ENCODE measurements at regions not wholly inside any gene's neighbourhood (a gene's known extent, or its start where the extent isn't known, plus 50 kb on each side); places are given as distances from the start of the nearest gene placed in this dataset.

DNA sequence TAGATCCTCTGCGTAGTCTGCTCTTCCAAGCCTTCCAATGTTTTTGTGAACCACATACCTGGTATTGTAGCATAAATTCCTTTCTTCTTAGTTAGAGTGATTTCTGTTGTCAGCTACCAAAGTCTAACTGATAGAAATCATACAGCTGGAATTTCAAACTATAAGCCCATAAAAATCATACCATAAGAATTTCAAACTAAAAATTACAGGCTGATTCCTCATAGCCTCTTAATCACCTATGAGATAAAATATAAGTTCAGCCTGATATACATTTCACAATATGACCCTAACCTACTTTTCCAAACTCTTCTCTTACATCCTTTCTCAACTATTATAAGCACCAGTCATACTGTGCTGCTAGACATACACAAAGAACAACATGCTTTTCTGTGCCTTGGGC is 64.8 kb downstream of the PTHLH start:
- no peak overlapping the region for H3K4me3 ChIP-seq
- BruUV-seq (replicated peaks): no TSS peak
- H3K27me3 ChIP-seq (replicated peaks in 1 of 2; ENCODE audit: control insufficient read depth in 2 of 2, insufficient read depth in 2 of 2, low read length in 1 of 2): no peaks in the 10 kb centered on the region
- SMC1A ChIA-PET (ENCODE audit: uncharacterized antibody, unreplicated experiment): no interaction called here
- FAIRE-seq (no peak), ATAC-seq (no peak), DNase-seq (ENCODE audit: low read depth, low spot score) (no peak)
- no peaks in the 10 kb centered on the region for H3K4me1 ChIP-seq (ENCODE audit: control insufficient read depth, insufficient read depth, low read length)
- H4K20me1 ChIP-seq (ENCODE audit: control insufficient read depth, insufficient read depth): no peaks in the 10 kb centered on the region
- no peaks in the 10 kb centered on the region for H3K36me3 ChIP-seq (ENCODE audit: control insufficient read depth in 2 of 2, insufficient read depth in 2 of 2, low read length in 1 of 2)
- no peaks in the 10 kb centered on the region; the same call in 1 of the 3 replicates for H3K9me3 ChIP-seq (replicated peaks; ENCODE audit: control insufficient read depth, insufficient read depth, low read length)
- no peak overlapping the region for H2AFZ ChIP-seq (ENCODE audit: control insufficient read depth, low read depth, low read length)
- no peaks in the 10 kb centered on the region for H3K79me2 ChIP-seq (ENCODE audit: control insufficient read depth, insufficient read depth, low read length)
- intact Hi-C loops (cut with micrococcal nuclease; ENCODE audit: unreplicated experiment): no loop called here
- 100% methylated on average over 1 of the region's 1 CpG for WGBS (ENCODE audit: insufficient coverage, insufficient replicate concordance, low lambda C conversion rate, missing lambda C conversion rate)
- RAD21 ChIA-PET (ENCODE audit: unreplicated experiment): no interaction called here
- in situ Hi-C loops (cut with MboI): no loop called here
- POLR2A ChIA-PET: no interaction called here
- CTCF ChIA-PET: interaction anchor here (1.0 kb wide), 1 partner anchor 35 kb away, joined by 3 read pairs; no protein-coding TSS in a partner anchor
- H3K27ac ChIP-seq (ENCODE audit: control insufficient read depth, insufficient read depth): no peak overlapping the region
- H3K4me2 ChIP-seq (ENCODE audit: control insufficient read depth, insufficient read depth): no peak overlapping the region
- no peak overlapping the region for H3K9ac ChIP-seq (ENCODE audit: control insufficient read depth, insufficient read depth, low read length)
- TF ChIP-seq, protein P1, sequence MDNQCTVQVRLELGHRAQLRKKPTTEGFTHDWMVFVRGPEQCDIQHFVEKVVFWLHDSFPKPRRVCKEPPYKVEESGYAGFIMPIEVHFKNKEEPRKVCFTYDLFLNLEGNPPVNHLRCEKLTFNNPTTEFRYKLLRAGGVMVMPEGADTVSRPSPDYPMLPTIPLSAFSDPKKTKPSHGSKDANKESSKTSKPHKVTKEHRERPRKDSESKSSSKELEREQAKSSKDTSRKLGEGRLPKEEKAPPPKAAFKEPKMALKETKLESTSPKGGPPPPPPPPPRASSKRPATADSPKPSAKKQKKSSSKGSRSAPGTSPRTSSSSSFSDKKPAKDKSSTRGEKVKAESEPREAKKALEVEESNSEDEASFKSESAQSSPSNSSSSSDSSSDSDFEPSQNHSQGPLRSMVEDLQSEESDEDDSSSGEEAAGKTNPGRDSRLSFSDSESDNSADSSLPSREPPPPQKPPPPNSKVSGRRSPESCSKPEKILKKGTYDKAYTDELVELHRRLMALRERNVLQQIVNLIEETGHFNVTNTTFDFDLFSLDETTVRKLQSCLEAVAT (IDR thresholded peaks at IDR 0.05): no peak
- no peak for TF ChIP-seq TCF12 (IDR thresholded peaks at IDR 0.05; ENCODE audit: low read depth, low read length)
- TF ChIP-seq, protein P2, sequence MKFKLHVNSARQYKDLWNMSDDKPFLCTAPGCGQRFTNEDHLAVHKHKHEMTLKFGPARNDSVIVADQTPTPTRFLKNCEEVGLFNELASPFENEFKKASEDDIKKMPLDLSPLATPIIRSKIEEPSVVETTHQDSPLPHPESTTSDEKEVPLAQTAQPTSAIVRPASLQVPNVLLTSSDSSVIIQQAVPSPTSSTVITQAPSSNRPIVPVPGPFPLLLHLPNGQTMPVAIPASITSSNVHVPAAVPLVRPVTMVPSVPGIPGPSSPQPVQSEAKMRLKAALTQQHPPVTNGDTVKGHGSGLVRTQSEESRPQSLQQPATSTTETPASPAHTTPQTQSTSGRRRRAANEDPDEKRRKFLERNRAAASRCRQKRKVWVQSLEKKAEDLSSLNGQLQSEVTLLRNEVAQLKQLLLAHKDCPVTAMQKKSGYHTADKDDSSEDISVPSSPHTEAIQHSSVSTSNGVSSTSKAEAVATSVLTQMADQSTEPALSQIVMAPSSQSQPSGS (IDR thresholded peaks at IDR 0.05; ENCODE audit: low read length): no peak
- TF ChIP-seq, protein P3, sequence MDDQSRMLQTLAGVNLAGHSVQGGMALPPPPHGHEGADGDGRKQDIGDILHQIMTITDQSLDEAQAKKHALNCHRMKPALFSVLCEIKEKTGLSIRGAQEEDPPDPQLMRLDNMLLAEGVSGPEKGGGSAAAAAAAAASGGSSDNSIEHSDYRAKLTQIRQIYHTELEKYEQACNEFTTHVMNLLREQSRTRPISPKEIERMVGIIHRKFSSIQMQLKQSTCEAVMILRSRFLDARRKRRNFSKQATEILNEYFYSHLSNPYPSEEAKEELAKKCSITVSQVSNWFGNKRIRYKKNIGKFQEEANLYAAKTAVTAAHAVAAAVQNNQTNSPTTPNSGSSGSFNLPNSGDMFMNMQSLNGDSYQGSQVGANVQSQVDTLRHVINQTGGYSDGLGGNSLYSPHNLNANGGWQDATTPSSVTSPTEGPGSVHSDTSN (IDR thresholded peaks at IDR 0.05; ENCODE audit: insufficient replicate concordance, low read depth, low read length): no peak
- TF ChIP-seq NRF1 (conservative IDR thresholded peaks at IDR 0.05; ENCODE audit: low read depth, low read length): no peak
- TF ChIP-seq BCL11A (IDR thresholded peaks at IDR 0.05; ENCODE audit: low read depth, low read length): no peak
- TF ChIP-seq SREBF1 (IDR thresholded peaks at IDR 0.05; ENCODE audit: low read length): no peak
- TF ChIP-seq KLF5 (IDR thresholded peaks at IDR 0.05; ENCODE audit: partially characterized antibody): no peak

All from GM12878 (cell line).